ENCODE measurements at regions not wholly inside any gene's neighbourhood (a gene's known extent, or its start where the extent isn't known, plus 50 kb on each side); places are given as distances from the start of the nearest gene placed in this dataset.

- no peak overlapping the region for H3K14ac ChIP-seq (ENCODE audit: low read length)
- H3K27ac ChIP-seq (ENCODE audit: low read depth, low read length) = no peak overlapping the region
- no peak overlapping the region for H2BK120ac ChIP-seq (ENCODE audit: insufficient read depth, low read length, poor library complexity)
- no peaks in the 10 kb centered on the region for H3K9me3 ChIP-seq (ENCODE audit: insufficient read depth, low read depth, low read length)
- no peak overlapping the region for H3K23ac ChIP-seq (ENCODE audit: low read length)
- no peak overlapping the region for H2BK5ac ChIP-seq (ENCODE audit: low read depth, low read length, poor library complexity)
- H3K4me2 ChIP-seq (ENCODE audit: low read length) = no peak overlapping the region
- no peak overlapping the region for H3K4ac ChIP-seq (ENCODE audit: low read depth, low read length)
- no peak overlapping the region for H4K91ac ChIP-seq (ENCODE audit: low read depth, low read length)
- H3K9ac ChIP-seq (ENCODE audit: low read length) = no peak overlapping the region
- no peaks in the 10 kb centered on the region for H3K79me2 ChIP-seq (ENCODE audit: control insufficient read depth, insufficient read depth, low read length, poor library complexity)
- no peak overlapping the region for H3K4me3 ChIP-seq (ENCODE audit: low read depth, low read length)
- no peak overlapping the region for H4K8ac ChIP-seq (ENCODE audit: low read depth, low read length)
- no peak overlapping the region for H2BK12ac ChIP-seq (ENCODE audit: low read length)
- H3K4me1 ChIP-seq (ENCODE audit: control insufficient read depth in 1 of 2, insufficient read depth in 2 of 2, low read length in 2 of 2) = no peaks in the 10 kb centered on the region
- H3K18ac ChIP-seq (ENCODE audit: low read length) = no peak overlapping the region
- H2AFZ ChIP-seq (ENCODE audit: insufficient read depth, low read length, poor library complexity) = no peak overlapping the region
- DNase-seq = no peak
- H3K79me1 ChIP-seq (ENCODE audit: low read length) = no peaks in the 10 kb centered on the region
- no peak overlapping the region for H2AK5ac ChIP-seq (ENCODE audit: low read length)
- no peaks in the 10 kb centered on the region for H3K27me3 ChIP-seq (ENCODE audit: insufficient read depth, low read length)
- H3K36me3 ChIP-seq (ENCODE audit: control insufficient read depth in 1 of 2, insufficient read depth in 2 of 2, low read length in 2 of 2) = no peaks in the 10 kb centered on the region
- no CpG with 5 or more reads among the region's 16 CpGs for WGBS (ENCODE audit: extremely low coverage, insufficient coverage, insufficient read length)
- no peak overlapping the region for H4K12ac ChIP-seq (ENCODE audit: low read depth, low read length)
Measured at GRCh38 chr2:105610576-105611332, 134.0 kb upstream of the NCK2 start.

GRCh38 chr2:105609746-105610402 is 134.8 kb upstream of the NCK2 start:
- Histone ChIP-seq H2AFZ (ENCODE audit: insufficient read depth, low read length, poor library complexity) (no peak overlapping the region), H4K8ac (ENCODE audit: low read depth, low read length) (no peak overlapping the region), H3K9ac (ENCODE audit: low read length) (no peak overlapping the region), H2AK5ac (ENCODE audit: low read length) (no peak overlapping the region), H3K23ac (ENCODE audit: low read length) (no peak overlapping the region), H3K4me1 (ENCODE audit: control insufficient read depth in 1 of 2, insufficient read depth in 2 of 2, low read length in 2 of 2) (no peaks in the 10 kb centered on the region), H3K27ac (ENCODE audit: low read depth, low read length) (no peak overlapping the region), H3K14ac (ENCODE audit: low read length) (no peak overlapping the region), H3K36me3 (ENCODE audit: control insufficient read depth in 1 of 2, insufficient read depth in 2 of 2, low read length in 2 of 2) (no peaks in the 10 kb centered on the region), H3K27me3 (ENCODE audit: insufficient read depth, low read length) (no peaks in the 10 kb centered on the region), H3K9me3 (ENCODE audit: insufficient read depth, low read depth, low read length) (no peaks in the 10 kb centered on the region), H3K4me3 (ENCODE audit: low read depth, low read length) (no peak overlapping the region), H2BK5ac (ENCODE audit: low read depth, low read length, poor library complexity) (no peak overlapping the region), H2BK120ac (ENCODE audit: insufficient read depth, low read length, poor library complexity) (no peak overlapping the region), H3K4ac (ENCODE audit: low read depth, low read length) (no peak overlapping the region), H2BK12ac (ENCODE audit: low read length) (no peak overlapping the region), H3K18ac (ENCODE audit: low read length) (no peak overlapping the region), H3K4me2 (ENCODE audit: low read length) (no peak overlapping the region), H3K79me1 (ENCODE audit: low read length) (no peaks in the 10 kb centered on the region), H3K79me2 (ENCODE audit: control insufficient read depth, insufficient read depth, low read length, poor library complexity) (no peaks in the 10 kb centered on the region), H4K91ac (ENCODE audit: low read depth, low read length) (no peak overlapping the region), H4K12ac (ENCODE audit: low read depth, low read length) (no peak overlapping the region)
- no CpG with 5 or more reads among the region's 13 CpGs for WGBS (ENCODE audit: extremely low coverage, insufficient coverage, insufficient read length)
- no peak for DNase-seq

DNA sequence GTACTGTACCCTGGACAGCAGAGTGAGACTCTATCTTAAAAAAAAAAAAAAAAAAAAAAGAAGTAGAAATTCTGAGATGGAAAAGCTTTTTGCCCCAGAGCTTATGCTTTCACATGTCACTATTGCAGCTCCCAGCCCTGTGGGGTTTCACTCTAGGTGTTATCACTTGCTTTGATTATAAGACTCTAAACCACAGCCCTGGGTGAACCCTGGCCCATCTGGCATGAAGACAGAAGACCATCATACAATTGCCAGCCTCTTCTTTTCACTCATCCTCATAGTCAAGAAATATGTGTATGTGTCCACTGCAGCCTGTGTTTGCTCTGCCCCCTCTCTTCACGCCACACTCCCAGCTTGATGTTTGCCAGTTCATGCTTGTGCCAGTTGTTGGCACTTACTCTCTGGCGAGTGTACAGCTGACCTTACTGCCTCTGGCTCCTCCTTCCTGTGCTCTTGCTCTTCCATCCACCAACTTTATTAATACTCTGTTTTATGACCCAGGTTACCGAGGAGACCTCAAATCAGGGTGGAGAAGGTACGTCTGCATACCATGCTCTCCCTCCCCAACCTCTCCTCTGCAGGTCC is 136.7 kb upstream of the NCK2 start:
- Histone ChIP-seq H3K9ac (ENCODE audit: low read length) (no peak overlapping the region), H3K23ac (ENCODE audit: low read length) (no peak overlapping the region), H4K91ac (ENCODE audit: low read depth, low read length) (no peak overlapping the region), H2AK5ac (ENCODE audit: low read length) (no peak overlapping the region), H3K27ac (ENCODE audit: low read depth, low read length) (no peak overlapping the region), H3K4me3 (ENCODE audit: low read depth, low read length) (no peak overlapping the region), H3K36me3 (ENCODE audit: control insufficient read depth in 1 of 2, insufficient read depth in 2 of 2, low read length in 2 of 2) (no peaks in the 10 kb centered on the region), H3K18ac (ENCODE audit: low read length) (no peak overlapping the region), H4K12ac (ENCODE audit: low read depth, low read length) (no peak overlapping the region), H4K8ac (ENCODE audit: low read depth, low read length) (no peak overlapping the region), H3K79me2 (ENCODE audit: control insufficient read depth, insufficient read depth, low read length, poor library complexity) (no peaks in the 10 kb centered on the region), H2AFZ (ENCODE audit: insufficient read depth, low read length, poor library complexity) (no peak overlapping the region), H3K14ac (ENCODE audit: low read length) (no peak overlapping the region), H2BK5ac (ENCODE audit: low read depth, low read length, poor library complexity) (no peak overlapping the region), H3K4me1 (ENCODE audit: control insufficient read depth in 1 of 2, insufficient read depth in 2 of 2, low read length in 2 of 2) (no peaks in the 10 kb centered on the region), H3K4ac (ENCODE audit: low read depth, low read length) (no peak overlapping the region), H2BK120ac (ENCODE audit: insufficient read depth, low read length, poor library complexity) (no peak overlapping the region), H3K9me3 (ENCODE audit: insufficient read depth, low read depth, low read length) (no peaks in the 10 kb centered on the region), H3K79me1 (ENCODE audit: low read length) (no peaks in the 10 kb centered on the region), H3K27me3 (ENCODE audit: insufficient read depth, low read length) (no peaks in the 10 kb centered on the region), H2BK12ac (ENCODE audit: low read length) (no peak overlapping the region), H3K4me2 (ENCODE audit: low read length) (no peak overlapping the region)
- no peak for DNase-seq
- WGBS (ENCODE audit: extremely low coverage, insufficient coverage, insufficient read length) = no CpG with 5 or more reads among the region's 4 CpGs

DNA sequence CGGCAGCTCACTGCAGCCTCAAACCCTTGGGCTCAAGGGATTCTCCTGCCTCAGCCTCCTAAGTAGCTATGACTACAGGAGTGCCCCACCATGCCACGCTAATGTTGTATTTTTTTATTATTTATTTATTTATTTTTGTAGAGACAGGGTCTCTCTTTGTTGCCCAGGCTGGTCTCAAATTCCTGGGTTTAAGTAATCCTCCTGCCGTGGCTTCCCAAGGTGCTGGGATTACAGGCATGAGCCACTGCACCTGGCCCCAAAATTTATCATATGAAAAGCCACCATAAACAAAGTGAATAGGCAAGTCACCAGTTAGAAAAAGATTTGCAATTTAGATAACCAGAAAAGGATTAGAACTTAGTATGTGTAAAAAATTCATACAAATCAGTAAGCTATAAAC is 138.6 kb upstream of the NCK2 start:
- Histone ChIP-seq H2AK5ac (ENCODE audit: low read length) (no peak overlapping the region), H4K91ac (ENCODE audit: low read depth, low read length) (no peak overlapping the region), H3K9ac (ENCODE audit: low read length) (no peak overlapping the region), H3K9me3 (ENCODE audit: insufficient read depth, low read depth, low read length) (no peaks in the 10 kb centered on the region), H2AFZ (ENCODE audit: insufficient read depth, low read length, poor library complexity) (no peak overlapping the region), H2BK120ac (ENCODE audit: insufficient read depth, low read length, poor library complexity) (no peak overlapping the region), H3K4me2 (ENCODE audit: low read length) (no peak overlapping the region), H3K23ac (ENCODE audit: low read length) (no peak overlapping the region), H3K27me3 (ENCODE audit: insufficient read depth, low read length) (no peaks in the 10 kb centered on the region), H3K4me3 (ENCODE audit: low read depth, low read length) (no peak overlapping the region), H3K18ac (ENCODE audit: low read length) (no peak overlapping the region), H3K36me3 (ENCODE audit: control insufficient read depth in 1 of 2, insufficient read depth in 2 of 2, low read length in 2 of 2) (no peaks in the 10 kb centered on the region), H3K27ac (ENCODE audit: low read depth, low read length) (no peak overlapping the region), H3K14ac (ENCODE audit: low read length) (no peak overlapping the region), H3K4ac (ENCODE audit: low read depth, low read length) (no peak overlapping the region), H4K8ac (ENCODE audit: low read depth, low read length) (no peak overlapping the region), H3K4me1 (ENCODE audit: control insufficient read depth in 1 of 2, insufficient read depth in 2 of 2, low read length in 2 of 2) (no peaks in the 10 kb centered on the region), H2BK12ac (ENCODE audit: low read length) (no peak overlapping the region), H4K12ac (ENCODE audit: low read depth, low read length) (no peak overlapping the region), H3K79me2 (ENCODE audit: control insufficient read depth, insufficient read depth, low read length, poor library complexity) (no peaks in the 10 kb centered on the region), H3K79me1 (ENCODE audit: low read length) (no peaks in the 10 kb centered on the region), H2BK5ac (ENCODE audit: low read depth, low read length, poor library complexity) (no peak overlapping the region)
- WGBS (ENCODE audit: extremely low coverage, insufficient coverage, insufficient read length) = no CpG with 5 or more reads among the region's 3 CpGs
- DNase-seq = no peak

All from trophoblast cell (in vitro differentiated cells and primary cell).